ENCODE measurements at regions not wholly inside any gene's neighbourhood (a gene's known extent, or its start where the extent isn't known, plus 50 kb on each side); places are given as distances from the start of the nearest gene placed in this dataset.
A peak's percentile ranks its signal among the peaks of the same experiment; 100 is the strongest.

DNA sequence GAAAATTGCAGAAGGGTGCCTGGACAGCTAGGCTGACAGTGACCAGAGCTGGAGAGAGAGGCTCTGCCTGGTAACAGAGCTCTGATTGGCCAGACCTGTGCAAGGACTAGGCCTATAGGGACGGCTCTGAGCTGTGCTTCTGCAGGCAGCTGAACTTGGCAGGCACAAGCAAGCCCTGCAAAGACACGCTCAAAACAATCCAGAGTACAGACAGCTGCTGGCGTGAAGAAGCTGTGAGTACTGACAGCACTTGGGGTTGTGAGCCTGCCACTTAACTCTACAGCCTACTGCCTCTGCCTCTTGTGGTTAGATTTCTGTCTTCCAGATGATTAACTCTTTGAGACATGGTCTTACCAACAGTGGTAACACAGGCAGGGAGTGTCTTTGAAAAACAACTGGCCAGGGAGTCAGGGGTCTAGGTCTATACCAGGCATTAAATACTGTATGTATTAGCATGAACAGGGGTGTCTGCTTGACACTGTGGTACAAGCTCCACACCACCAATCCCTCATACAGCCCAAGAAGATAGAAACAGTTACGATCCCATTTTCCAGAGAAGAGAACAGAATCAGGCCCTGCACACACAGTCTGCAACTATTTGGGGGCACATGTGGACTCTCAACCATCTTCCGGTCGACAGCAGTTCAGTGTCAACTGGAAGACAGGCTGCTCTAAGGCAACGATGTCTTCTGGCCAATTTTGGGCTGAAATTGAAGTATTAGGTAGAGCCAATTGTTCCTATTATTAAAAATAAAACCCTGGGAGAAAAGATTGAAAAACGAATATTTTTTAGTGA is 568.4 kb downstream of the TNS1 start:
- DNase-seq: peak; percentile 79

DNA sequence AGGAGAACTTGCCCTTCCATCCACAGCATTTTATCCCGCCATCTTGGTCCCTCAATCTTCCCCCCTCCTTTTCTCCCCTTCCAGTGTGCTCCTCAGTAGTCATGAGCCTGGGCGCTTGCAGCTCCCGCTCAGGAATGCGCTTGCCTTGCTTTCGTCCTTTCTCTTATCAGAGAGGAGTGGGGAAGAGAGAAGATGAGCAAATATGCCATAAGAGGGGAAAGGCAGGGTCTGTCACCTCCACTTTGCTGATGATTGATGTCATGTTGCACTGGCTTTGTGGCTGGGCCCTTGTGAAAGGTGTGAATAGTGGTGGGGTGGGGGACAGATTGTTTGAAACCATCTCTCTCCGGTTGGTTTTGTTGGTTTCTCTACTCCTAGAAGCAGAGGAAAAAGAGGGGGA is 569.3 kb downstream of the TNS1 start:
- DNase-seq: no peak

DNA sequence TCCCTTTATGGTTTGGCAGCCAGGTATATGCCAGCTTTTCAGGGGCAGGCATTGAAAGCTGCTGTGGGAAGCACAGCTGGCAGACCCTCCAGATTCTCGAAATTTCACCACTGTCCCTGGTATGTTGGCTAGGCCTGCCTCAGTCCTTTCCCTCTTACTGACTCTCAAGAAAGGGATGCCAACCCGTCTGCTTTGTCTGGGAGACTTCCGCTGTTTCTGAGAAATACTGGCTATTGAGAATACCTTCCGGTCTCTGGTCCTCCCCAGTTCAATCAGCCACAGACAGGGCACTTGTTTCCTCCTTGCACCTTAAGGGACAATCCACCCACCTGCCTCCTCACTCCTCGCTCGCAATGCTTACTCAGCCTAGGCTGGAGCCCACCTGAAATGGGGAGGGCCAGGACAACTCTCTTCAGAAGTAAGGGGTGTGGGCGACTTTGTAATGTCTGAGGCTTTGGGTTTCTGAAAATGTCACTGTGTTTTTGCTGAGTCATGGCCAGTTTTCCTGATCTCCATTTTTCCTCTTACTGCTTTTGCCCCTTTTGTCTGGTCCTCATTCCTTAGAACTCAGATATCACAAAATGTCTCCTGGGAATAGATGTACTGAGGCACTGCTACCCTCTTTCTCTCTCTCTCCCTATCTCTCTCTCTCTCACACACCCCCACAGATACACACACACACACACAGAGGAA is 571.1 kb downstream of the TNS1 start:
- DNase-seq: no peak

DNA sequence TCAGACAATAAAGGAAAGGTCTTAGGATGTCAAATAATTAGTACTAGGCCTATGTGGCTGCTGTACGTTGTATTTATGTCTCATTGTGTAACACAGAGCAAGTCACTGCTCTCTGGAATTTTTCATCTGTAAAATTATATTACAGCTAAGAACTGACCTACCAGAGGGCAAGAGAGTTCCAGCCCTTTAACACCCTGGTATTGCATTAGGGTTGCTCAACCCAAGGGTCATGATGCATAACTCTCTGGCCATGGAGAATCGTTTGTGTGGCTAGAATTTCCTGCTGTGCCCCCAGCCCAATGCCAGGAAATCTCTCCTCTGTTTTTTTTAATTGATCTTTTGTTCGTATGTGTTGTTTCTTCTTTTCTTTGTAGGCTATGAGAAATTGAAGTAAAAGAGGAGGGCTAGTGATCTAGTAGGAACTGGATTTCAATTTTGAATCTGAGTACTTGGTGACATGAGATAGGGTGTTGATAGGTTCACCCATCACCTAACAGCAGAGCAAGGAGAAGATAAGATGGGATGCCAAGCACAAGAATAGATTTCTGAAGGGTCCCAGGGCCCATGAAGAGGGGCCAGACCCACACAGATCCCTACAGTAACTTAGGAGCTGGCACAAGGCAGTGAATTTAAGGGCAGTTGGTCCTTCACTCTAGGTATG is 571.2 kb upstream of the TNP1 start:
- no peak for DNase-seq

DNA sequence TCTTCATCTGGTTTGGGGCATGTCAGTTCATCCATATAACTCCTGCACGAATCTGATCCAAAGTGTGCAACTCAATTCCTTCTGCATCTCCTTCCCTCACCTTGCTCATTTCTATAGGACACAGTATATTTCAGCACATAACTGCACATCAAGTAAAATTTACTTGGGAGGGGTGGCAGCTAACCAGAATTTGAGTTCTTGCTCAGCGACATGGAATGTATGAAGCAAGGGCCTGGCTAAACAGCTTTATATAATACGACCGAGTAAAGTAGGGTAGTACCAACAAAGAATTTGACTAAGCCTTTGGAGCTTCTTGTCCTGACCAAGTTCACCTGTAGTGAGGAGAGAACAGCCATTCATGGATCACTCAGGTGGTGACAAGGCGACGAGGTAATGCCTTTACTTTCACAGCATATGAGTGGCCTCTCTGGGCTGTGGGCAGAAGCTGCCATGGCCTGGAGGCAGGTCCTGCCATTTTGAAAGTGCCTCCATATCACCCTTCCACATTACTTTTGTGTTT is 570.2 kb upstream of the TNP1 start:
- no peak for DNase-seq

DNA sequence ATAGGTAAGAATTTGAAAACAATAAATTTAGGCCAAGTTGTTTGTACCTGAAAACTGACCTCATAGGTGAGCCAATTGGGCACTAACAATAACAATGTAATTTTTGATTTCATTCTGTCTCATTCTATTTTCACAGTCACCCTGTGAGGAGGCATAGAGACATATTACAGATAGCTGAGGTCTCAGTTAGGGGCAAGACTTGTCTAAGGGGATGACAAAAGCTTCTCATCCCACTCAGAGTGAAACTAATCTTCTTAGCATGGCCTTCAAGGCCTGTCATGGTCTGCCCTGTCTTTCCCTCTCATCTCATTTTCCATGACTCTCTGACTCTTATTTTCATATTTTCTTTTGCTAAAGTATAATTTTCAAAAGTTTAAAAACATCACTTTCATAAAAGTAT is 562.0 kb upstream of the TNP1 start:
- DNase-seq: no peak

DNA sequence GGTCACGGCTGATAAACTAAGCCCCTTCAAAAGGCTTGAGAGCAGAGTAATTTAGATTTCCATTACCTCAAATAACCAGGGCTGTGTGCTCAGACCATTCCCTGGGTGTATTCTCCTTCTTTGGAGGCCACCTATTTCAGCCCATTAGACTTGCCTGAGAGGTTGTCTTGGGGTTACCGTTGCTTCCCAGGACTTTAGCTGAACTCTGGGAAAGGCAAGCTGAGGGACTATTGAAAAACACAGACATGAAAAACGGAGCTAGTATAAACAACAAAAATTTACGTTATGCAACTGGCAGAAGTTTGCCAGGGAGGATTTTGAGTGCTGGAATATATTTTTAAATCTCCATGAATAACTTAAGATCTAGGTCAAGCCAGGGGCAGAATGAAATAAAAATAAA is 561.0 kb upstream of the TNP1 start:
- DNase-seq: no peak

DNA sequence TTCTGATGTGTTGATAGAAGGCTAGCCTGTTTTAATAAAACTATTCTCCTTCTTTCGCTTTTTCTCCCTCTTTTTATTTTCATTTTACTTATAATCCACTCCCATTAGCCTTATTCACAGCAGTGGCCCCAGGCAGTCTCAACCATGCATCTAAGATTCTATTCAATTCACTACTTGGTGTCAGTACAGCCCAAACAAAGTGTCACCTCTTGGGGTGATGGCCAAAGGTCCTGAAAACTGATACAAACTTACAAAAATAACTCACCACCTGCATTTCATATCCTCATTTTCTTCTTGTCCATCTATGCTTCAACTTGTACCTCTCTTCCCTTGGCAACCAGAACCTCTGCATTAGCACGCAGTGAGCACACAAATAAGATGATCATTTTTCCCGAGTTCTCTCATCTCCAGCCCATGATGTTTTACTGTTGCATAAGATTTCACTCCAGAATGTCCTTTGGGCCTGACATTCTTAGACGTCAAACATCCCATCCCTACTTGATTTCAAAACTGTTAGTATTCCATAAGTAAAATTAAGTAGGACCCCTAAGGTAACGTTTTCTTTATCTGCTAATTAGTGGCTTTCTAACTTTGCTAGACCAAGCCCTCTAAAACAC is 559.3 kb upstream of the TNP1 start:
- no peak for DNase-seq

DNA sequence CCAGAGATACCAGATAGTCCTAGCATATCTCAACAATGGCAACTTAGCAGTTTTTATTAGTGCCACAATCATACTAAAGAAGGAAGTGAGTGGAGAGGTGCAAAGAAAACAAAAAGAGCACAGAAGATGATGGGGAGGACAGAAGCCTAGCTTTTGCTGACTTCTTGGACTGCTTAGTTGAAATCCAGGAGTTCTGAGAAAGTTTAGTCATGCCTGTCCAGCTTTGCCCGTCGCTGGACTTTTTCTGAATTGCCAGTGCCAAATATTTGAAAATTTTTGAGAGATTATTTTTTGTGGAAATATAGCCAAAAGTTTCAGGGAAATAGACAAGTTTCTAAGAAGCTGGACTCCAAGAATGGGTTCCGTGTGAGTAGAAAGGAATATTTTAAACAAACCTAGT is 558.7 kb upstream of the TNP1 start:
- no peak for DNase-seq

DNA sequence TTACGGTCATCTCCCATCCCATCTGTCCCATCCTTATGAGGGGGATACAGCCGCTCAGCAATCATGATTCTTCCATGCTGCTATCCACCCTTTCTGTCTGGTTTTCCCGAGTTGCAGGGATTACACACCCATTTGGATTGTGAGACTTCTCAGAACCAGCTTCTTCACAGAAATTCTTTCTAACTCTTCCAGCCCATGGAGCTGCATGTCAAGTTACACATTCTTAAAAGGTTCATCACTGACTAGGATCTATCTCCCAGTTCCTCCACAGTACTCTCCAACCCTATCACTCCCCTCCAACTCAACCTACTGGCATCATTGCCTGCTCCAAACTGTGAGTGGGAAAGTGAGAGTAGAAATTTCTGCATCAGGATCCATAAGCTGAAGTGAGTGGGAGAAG is 558.2 kb upstream of the TNP1 start:
- no peak for DNase-seq

DNA sequence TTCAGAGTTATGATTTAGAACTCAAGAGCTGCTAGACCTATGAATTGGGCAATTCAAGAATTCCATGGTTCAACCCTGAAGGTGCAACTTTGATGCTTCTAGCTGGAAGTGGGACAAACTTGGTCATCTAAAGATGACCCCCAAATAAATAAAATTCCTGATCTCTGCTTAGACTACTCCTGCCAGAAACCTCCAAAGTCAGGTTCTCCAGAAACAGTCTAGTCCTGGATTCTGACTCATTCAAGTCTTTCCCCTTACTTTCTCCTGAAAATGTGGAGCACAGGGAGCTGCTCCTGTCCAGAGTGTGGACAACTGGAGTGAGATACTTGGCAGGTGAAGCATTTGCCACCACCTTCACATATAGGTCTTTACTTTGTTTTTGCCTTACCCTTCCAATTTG is 557.7 kb upstream of the TNP1 start:
- no peak for DNase-seq

DNA sequence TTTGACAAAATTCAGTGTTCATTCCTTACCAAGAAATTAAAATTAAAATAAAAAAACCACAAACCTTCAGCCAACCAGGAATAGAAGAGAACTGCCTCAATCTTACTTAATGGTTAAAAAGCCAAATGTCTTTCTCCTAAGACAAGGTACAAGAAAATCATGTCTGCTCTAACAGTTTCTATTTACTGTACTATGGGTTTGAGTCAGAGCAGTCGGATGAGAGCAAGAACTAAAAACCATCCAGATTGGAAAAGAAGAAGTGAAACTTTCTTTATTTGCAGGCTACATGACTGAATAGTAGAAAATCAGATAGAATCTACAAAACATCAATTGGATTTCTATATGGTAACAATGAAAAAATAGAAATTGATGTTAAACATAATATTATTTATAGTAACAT is 555.5 kb upstream of the TNP1 start:
- no peak for DNase-seq

DNA sequence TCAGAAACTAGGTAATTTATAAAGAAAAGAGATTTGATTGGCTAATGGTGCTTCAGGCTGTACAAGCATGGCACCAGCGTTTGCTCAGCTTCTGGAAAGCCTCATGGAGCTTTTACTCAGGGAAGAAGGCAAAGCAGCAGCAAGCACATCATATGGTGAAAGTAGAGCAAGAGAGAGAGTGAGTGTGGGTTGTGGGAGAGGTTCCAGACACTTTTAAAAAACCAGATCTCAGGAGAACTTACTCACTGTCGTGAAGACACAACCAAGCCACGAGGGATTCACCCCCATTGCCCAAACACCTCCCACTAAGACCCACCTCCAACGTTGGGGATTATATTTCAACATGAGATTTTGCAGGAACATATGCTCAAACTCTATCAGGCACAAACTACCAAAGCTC is 554.6 kb upstream of the TNP1 start:
- DNase-seq: no peak

DNA sequence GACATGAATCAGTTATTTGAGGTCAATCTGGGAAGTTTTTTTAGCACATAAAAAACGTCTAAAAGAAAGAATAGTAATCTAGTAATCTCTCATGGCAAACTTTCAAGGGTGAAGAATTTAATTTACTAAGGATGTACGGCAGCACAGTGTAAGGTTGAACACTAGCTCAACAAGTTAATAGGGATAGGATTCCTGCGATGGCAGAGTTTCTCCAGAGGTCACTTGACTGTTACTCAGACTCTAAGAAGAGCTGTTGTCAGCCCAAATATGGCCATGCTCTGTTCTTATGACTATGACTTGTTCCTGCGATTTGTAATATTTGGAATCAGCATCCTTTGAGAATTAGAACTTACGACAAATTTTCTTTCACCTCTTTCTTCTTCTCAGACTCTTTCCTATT is 553.3 kb upstream of the TNP1 start:
- DNase-seq: no peak

DNA sequence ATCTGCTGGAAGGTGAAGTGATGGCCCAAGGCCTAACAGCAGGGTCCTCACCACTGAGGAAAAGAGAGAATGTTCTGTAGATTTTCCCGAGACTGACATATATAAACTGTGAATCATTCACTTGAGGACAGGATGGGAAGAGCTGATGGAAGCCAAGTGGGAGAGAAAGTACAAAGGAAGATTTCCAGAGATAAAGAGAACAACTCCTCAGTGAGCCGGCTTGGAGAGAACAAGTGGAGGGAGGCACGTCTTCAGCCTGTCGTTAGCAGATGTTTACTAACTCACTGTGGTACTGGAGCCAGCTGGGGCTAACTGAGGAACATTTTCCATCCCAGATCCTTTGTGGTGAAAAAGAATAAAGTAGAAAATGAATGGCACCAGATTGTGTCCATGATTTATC is 552.9 kb upstream of the TNP1 start:
- no peak for DNase-seq

DNA sequence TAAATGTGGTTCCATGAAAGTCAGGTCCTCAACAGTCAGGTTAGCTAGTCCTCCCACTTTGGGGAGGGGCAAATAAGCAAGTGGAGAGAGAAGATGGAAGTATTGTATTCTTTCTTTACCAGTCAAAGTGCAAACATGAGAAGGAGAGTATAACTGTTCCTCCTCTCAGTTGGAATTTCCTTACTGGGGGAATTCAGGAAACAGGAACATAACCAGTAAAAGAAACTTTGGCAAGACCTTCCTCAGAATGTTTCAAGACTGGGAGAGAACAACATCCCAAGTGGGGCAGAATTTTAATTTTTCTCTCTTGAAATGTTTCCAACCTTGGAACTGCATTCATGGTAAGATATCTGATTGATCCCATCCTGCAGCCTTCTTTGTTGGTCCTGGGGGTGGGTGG is 552.4 kb upstream of the TNP1 start:
- DNase-seq: no peak

DNA sequence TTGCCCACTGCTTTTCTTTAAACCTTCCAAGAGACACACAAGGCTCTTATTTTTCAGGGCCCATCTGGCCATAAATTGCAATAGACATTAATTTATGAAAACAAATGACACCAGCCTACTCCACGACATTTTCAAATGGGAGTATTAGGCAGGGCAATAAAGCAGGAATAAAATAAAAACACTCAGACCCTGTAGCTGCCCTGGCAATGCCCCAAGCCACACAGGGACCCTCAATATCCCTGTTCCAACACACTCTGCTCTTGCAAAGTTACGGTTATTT is 550.8 kb upstream of the TNP1 start:
- DNase-seq: no peak

DNA sequence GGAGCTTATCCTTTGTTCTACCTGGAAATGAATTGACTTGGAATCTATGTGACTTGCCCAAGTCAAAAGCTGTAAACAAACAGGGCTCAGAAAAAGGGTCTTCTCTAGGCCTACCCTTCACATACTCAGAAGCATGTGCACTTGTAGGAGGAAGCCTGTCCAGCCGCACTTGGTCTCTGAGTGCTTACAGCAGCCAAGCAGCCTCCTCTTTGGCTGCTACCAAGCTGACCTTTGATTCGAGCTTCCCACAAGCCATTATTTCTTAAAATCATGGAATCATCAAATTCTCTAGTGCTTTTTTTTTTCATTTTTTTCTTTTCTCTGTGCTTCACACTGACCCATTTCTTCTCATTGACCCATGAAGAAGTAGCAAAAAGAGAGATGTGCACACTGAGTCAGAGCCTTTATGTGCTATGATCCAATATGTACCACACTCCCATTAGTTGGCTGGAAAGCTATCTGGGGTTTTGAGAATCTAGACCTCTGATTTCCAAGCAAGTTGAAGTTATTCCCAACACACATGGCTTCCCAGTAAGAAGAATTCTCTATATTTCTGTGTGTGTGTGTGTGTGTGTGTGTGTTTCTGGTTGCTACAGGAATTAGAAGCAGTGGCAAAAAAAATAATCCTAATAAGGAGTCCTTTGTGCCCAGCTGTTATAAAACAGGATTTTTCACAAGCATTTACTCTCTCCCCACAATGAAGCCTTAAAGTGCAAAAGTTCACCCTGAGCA is 550.3 kb upstream of the TNP1 start:
- DNase-seq: no peak

DNA sequence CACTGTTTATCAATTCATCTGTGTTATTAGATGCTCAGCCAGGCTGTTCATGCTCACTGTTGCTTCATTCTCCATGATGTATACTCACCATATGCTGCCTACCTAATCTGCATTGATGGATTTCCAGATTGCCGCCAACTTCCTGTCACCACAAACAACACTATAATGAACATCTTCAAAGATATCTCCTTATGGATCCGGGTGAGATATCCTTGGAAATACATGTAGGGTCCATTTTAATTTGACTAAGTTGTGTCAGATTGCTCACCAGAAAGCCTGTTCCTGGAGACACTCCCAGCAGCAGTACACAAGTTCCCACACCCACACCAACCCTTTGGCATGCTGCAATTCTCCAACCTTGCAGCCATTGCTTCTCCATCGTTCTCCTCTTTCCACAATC is 547.5 kb upstream of the TNP1 start:
- DNase-seq: no peak

DNA sequence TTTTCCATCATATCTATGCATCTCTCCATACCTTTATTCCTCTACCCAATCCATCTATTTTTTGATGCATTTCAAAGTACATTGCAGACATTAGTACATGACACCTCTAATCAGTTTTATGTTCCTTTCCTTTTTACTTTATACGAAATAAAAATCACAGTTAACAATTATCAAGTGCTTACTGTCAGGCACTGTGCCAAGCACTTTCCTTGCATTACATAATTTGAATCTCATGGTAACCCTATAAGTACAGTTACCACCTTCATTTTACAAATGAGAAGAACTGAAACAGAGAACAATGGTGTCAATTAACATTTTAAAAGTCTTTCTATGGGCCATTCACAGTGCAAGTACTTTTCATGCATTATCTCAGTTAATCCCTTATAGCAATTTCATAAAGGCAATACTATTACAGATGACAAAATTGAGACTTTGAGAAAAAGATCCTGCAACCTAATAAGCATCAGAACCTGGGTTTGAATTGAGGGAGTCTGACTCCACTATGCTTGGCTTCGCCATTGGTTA is 544.4 kb upstream of the TNP1 start:
- no peak for DNase-seq

DNA sequence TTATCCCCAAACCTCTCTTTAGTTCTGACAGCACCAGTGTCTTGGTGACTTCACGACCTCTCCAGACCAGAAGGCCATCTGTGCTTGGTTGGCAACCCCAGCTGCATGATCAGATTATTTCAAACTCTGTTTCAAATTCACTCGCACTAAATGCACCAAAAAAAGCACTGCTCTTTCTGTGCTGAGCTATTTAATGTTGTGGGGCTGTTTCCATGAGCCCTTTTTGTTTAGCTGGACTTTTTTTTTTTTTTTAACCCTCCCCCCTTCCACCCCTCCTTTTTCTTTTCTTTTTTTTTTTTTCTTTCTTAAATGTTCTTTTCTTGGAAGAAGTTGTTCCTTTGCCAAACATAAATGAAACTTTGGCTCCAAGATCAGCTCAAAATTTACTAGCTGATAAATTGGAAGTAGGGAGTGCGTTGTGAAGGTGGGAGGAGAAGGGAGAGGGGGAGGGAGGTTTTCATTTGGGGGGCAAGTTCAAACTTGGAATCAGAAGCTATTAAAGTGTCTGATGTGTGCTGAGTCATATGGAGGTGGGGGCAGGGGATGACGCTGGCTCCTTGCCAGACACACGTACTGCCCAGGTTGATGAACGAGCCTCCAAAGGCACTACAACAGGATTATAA is 543.0 kb upstream of the TNP1 start:
- DNase-seq: no peak

DNA sequence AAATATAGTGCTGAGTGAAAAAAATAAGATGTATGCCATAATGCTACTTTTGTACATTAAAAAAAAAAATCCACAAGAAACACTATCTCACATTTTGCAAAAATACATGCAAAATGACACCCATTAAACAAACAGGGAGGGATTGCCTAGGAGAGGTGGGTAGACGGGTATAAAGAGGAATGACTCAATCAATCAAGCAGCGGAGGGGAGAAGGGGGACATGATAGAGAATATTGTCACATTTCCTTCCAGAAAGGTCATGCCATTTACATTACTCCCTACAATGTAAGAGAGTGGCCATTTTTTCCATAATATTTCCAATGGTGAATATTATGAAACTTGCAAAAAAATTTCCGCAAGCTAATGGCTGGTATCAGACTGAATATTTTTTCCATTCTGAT is 542.3 kb upstream of the TNP1 start:
- no peak for DNase-seq
